ENCODE measurements at regions not wholly inside any gene's neighbourhood (a gene's known extent, or its start where the extent isn't known, plus 50 kb on each side); places are given as distances from the start of the nearest gene placed in this dataset.
"Not testable (repeated sequence)": the region's sequence is repeated elsewhere in the genome, so short reads cannot be mapped to it uniquely, and the experiment has no call there.

- DNase-seq (ENCODE audit: low read depth): no peak
Observed at GRCh38 chrX:148265829-148266228, 234.6 kb upstream of the AFF2 start.

- DNase-seq (ENCODE audit: low read depth): no peak
Observed at GRCh38 chrX:148268673-148269072, 231.7 kb upstream of the AFF2 start.

- no peak for DNase-seq (ENCODE audit: low read depth)
Observed at GRCh38 chrX:148269513-148269912, 230.9 kb upstream of the AFF2 start.

- no peak for DNase-seq (ENCODE audit: low read depth)
Observed at GRCh38 chrX:148270499-148270898, 229.9 kb upstream of the AFF2 start.

- DNase-seq (ENCODE audit: low read depth): no peak
Observed at GRCh38 chrX:148271263-148271662, 229.2 kb upstream of the AFF2 start.

- no peak for DNase-seq (ENCODE audit: low read depth)
Observed at GRCh38 chrX:148281920-148282319, 218.5 kb upstream of the AFF2 start.

GRCh38 chrX:148282504-148282903, 217.9 kb upstream of the AFF2 start:
- DNase-seq (ENCODE audit: low read depth): no peak

GRCh38 chrX:148284056-148284455, 216.4 kb upstream of the AFF2 start:
- no peak for DNase-seq (ENCODE audit: low read depth)

GRCh38 chrX:148284821-148285220, 215.6 kb upstream of the AFF2 start:
- DNase-seq (ENCODE audit: low read depth): no peak

- DNase-seq (ENCODE audit: low read depth): no peak
Observed at GRCh38 chrX:148288451-148288850, 212.0 kb upstream of the AFF2 start.

- DNase-seq (ENCODE audit: low read depth): no peak
Observed at GRCh38 chrX:148290041-148290440, 210.4 kb upstream of the AFF2 start.

GRCh38 chrX:148290931-148291330, 209.5 kb upstream of the AFF2 start:
- no peak for DNase-seq (ENCODE audit: low read depth)

- no peak for DNase-seq (ENCODE audit: low read depth)
Observed at GRCh38 chrX:148298737-148299136, 201.7 kb upstream of the AFF2 start.

- DNase-seq (ENCODE audit: low read depth): not testable (repeated sequence)
Observed at GRCh38 chrX:148305214-148305613, 195.2 kb upstream of the AFF2 start.

- DNase-seq (ENCODE audit: low read depth): no peak
Observed at GRCh38 chrX:148309413-148309812, 191.0 kb upstream of the AFF2 start.

GRCh38 chrX:148310426-148311165, 189.8 kb upstream of the AFF2 start:
- peak; percentile 45 for DNase-seq (ENCODE audit: low read depth)

- no peak for DNase-seq (ENCODE audit: low read depth)
Observed at GRCh38 chrX:148311544-148311943, 188.9 kb upstream of the AFF2 start.

GRCh38 chrX:148314876-148315275, 185.5 kb upstream of the AFF2 start:
- no peak for DNase-seq (ENCODE audit: low read depth)

- no peak for DNase-seq (ENCODE audit: low read depth)
Observed at GRCh38 chrX:148316446-148316845, 184.0 kb upstream of the AFF2 start.

GRCh38 chrX:148322906-148323305, 177.5 kb upstream of the AFF2 start:
- no peak for DNase-seq (ENCODE audit: low read depth)

GRCh38 chrX:148333989-148334388, 166.4 kb upstream of the AFF2 start:
- no peak for DNase-seq (ENCODE audit: low read depth)

- no peak for DNase-seq (ENCODE audit: low read depth)
Observed at GRCh38 chrX:148337873-148338272, 162.5 kb upstream of the AFF2 start.

GRCh38 chrX:148354916-148355315, 145.5 kb upstream of the AFF2 start:
- no peak for DNase-seq (ENCODE audit: low read depth)

- DNase-seq (ENCODE audit: low read depth): no peak
Observed at GRCh38 chrX:148361641-148362040, 138.8 kb upstream of the AFF2 start.
